K562 (cell line): ENCODE measurements at regions not wholly inside any gene's neighbourhood (a gene's known extent, or its start where the extent isn't known, plus 50 kb on each side); places are given as distances from the start of the nearest gene placed in this dataset.

Source experiments
- ATAC-seq: fragments of 200-7000 bp; cut with Tn5 transposase; 3 replicates; pipeline ENCODE4 v1.9.1; 2020; ENCODE audit warnings: moderate library complexity
- BruUV-seq: library from RNA; stranded (reverse); fragments of 400-500 nt; replicated peaks from 2 replicates; lab custom pipeline; 2021; lab: Mats Ljungman, UMichigan
- CTCF ChIA-PET: fragments of 300-600 bp; formaldehyde crosslinking; extraction: SDS; loops from one replicate; lab custom pipeline; 2021; ENCODE audit warnings: low intra/inter-chr PET ratio; lab: Yijun Ruan, JAX
- POLR2A ChIA-PET: fragments of 300-600, 350-650 bp; sonication (Branson Sonifier 250); formaldehyde crosslinking; extraction: SDS; loops from one replicate; lab custom pipeline; 2021; ENCODE audit warnings: antibody characterized with exemption, inconsistent platforms; lab: Yijun Ruan, JAX
- DNase-seq, 4 experiments: peaks; one replicate each; pipeline versions ENCODE4 v3.0.0 to v3.0.0-alpha.2; 2011 to 2018; ENCODE audit warnings: low spot score in 3 of 4, mixed read lengths in 3 of 4; ENCODE audit errors: extremely low read depth in 1 of 4
- FAIRE-seq: peaks from 2 replicates; lab custom pipeline; 2011; peaks lifted over from hg19 to GRCh38; lab: Jason Lieb, UNC
- H2AFZ ChIP-seq: 2 replicates; pipeline ENCODE4 v1.6.0; 2011; ENCODE audit warnings: low read depth, low read length, control low read depth, inconsistent platforms
- H3K27ac ChIP-seq: fragments of 200-600 bp; 3 replicates; pipeline ENCODE4 v1.8.0; 2011; ENCODE audit warnings: low read depth, mild to moderate bottlenecking, control low read depth, inconsistent platforms, low read length, moderate library complexity, mixed read lengths; ENCODE audit errors: extremely low read depth
- H3K27me3 ChIP-seq, 2 experiments: fragments of 300-600 bp in 1 of 2; 2 replicates in 1 of 2; 3 replicates in 1 of 2; pipeline versions ENCODE4 v1.6.0 to v1.8.0; 2011; ENCODE audit warnings: inconsistent platforms in 2 of 2, low read length in 2 of 2, mild to moderate bottlenecking in 1 of 2, mixed read lengths in 1 of 2, moderate library complexity in 1 of 2; ENCODE audit not compliant: control insufficient read depth in 2 of 2, insufficient read depth in 2 of 2
- H3K36me3 ChIP-seq: fragments of 300-600 bp; 3 replicates; pipeline ENCODE4 v1.8.0; 2011; ENCODE audit warnings: mild to moderate bottlenecking, low read length, inconsistent platforms; ENCODE audit not compliant: control insufficient read depth, insufficient read depth
- H3K4me1 ChIP-seq, 2 experiments: fragments of 200-600 bp in 1 of 2; replicated peaks in 1 of 2; 2 replicates in 1 of 2; 3 replicates in 1 of 2; pipeline versions ENCODE4 v1.5.1 to v1.8.0; 2011; ENCODE audit warnings: inconsistent platforms in 2 of 2, low read length in 2 of 2, mild to moderate bottlenecking in 1 of 2, mixed read lengths in 1 of 2, moderate library complexity in 1 of 2; ENCODE audit not compliant: control insufficient read depth in 2 of 2, insufficient read depth in 2 of 2
- H3K4me2 ChIP-seq: 2 replicates; pipeline ENCODE4 v1.6.1; 2011; ENCODE audit warnings: low read length, control low read depth, inconsistent platforms, mixed read lengths; ENCODE audit not compliant: insufficient read depth
- H3K4me3 ChIP-seq: fragments of 200-600 bp; sonication (generic), shearing (Covaris generic); 2 replicates; pipeline ENCODE4 v1.5.1; 2016; ENCODE audit warnings: control low read depth, inconsistent platforms
- H3K79me2 ChIP-seq: fragments of 200-600 bp; 3 replicates; pipeline ENCODE4 v1.8.0; 2011; ENCODE audit warnings: low read length, inconsistent platforms; ENCODE audit not compliant: control insufficient read depth, insufficient read depth
- H3K9ac ChIP-seq, 2 experiments: 2 replicates each; pipeline versions ENCODE4 v1.6.0 to v1.6.1; 2011; ENCODE audit warnings: low read depth in 2 of 2, low read length in 2 of 2, control low read depth in 1 of 2, inconsistent platforms in 1 of 2, mild to moderate bottlenecking in 1 of 2, mixed read lengths in 1 of 2; ENCODE audit not compliant: insufficient read depth in 1 of 2
- H3K9me1 ChIP-seq: one replicate; pipeline ENCODE4 v1.6.0; 2011; ENCODE audit warnings: inconsistent platforms, mild to moderate bottlenecking, low read length, moderate library complexity; ENCODE audit not compliant: control insufficient read depth, insufficient read depth
- H3K9me3 ChIP-seq: replicated peaks from 2 replicates; pipeline ENCODE4 v1.5.1; 2011; ENCODE audit warnings: low read depth, low read length, inconsistent platforms; ENCODE audit not compliant: control insufficient read depth, insufficient read depth
- H4K20me1 ChIP-seq: replicated peaks from 2 replicates; pipeline ENCODE4 v1.6.1; 2011; ENCODE audit warnings: low read length, inconsistent platforms, mixed read lengths; ENCODE audit not compliant: control insufficient read depth, insufficient read depth
- CBX8 ChIP-seq: fragments of 200-600 bp; sonication (generic); IDR thresholded peaks from 2 replicates; pipeline ENCODE4 v1.6.1; 2012; ENCODE audit warnings: borderline replicate concordance, mixed run types, low read depth, mild to moderate bottlenecking, moderate library complexity, mixed read lengths, low read length, control low read depth, inconsistent platforms; ENCODE audit not compliant: poor library complexity, severe bottlenecking; ENCODE audit errors: extremely low read depth
- CHD2 ChIP-seq: IDR thresholded peaks from 2 replicates; pipeline ENCODE4 v1.6.1; 2011; ENCODE audit warnings: low read depth, low read length
- GABPA ChIP-seq: fragments of 200-800 bp; sonication (Bioruptor generic); conservative IDR thresholded peaks from 2 replicates; pipeline ENCODE4 v1.6.1; 2016; ENCODE audit warnings: low read depth, missing genetic modification characterization, missing compliant biosample characterization
- MLX ChIP-seq, 2 experiments: fragments of 450-650 bp in 1 of 2; sonication (generic) in 1 of 2; formaldehyde crosslinking; conservative IDR thresholded peaks; 2 replicates each; pipeline versions ENCODE4 v1.4.0 to v1.8.1; 2020 to 2022; ENCODE audit warnings: mild to moderate bottlenecking in 1 of 2, missing genetic modification reagents in 1 of 2
- MTA3 ChIP-seq: fragments of 450-650 bp; formaldehyde crosslinking; IDR thresholded peaks from 2 replicates; pipeline ENCODE4 v1.6.1; 2017; ENCODE audit warnings: mild to moderate bottlenecking, borderline replicate concordance
- REST ChIP-seq, 2 experiments: fragments of 450-650 bp; formaldehyde crosslinking in 1 of 2; IDR thresholded peaks; 2 replicates each; pipeline versions ENCODE4 v1.4.0 to v1.6.1; 2014 to 2020; ENCODE audit warnings: mild to moderate bottlenecking in 2 of 2, borderline replicate concordance in 1 of 2, low read depth in 1 of 2
- SRSF7 ChIP-seq: fragments of 200-400 bp; formaldehyde crosslinking; optimal IDR thresholded peaks from 2 replicates; pipeline ENCODE3; 2017; ENCODE audit warnings: mild to moderate bottlenecking, low read depth, low read length
- WGBS: fragments of 100-300 bp; shearing (Covaris generic); methylation state at CpG from one replicate; pipeline ENCODE4 v1.1.6; 2016; ENCODE audit warnings: low coverage, mixed read lengths; ENCODE audit not compliant: insufficient coverage; ENCODE audit errors: missing lambda C conversion rate; 5-methylcytosine and 5-hydroxymethylcytosine counted together
- in situ Hi-C: fragments of 300-500 bp; cut with MboI; formaldehyde crosslinking; loops from 4 replicates; pipeline ENCODE4 v1.15.0; 2018; ENCODE audit warnings: inconsistent platforms, mixed read lengths
- intact Hi-C: fragments of 100-400 bp; cut with micrococcal nuclease; formaldehyde crosslinking; loops from 2 replicates; pipeline ENCODE4 v1.14.2; 2022
- TF ChIP-seq, protein P1 (sequence below): fragments of 250-450 bp; sonication (Bioruptor Pico); IDR thresholded peaks from 2 replicates; pipeline ENCODE4 v1.8.0; 2021; ENCODE audit warnings: mild to moderate bottlenecking, moderate library complexity

- TF ChIP-seq REST (IDR thresholded peaks at IDR 0.05; ENCODE audit: borderline replicate concordance) (no peak), REST (CRISPR knock-in tag; IDR thresholded peaks at IDR 0.05; ENCODE audit: low read depth) (no peak)
These were observed 477.6 kb downstream of the SETD4 start (continued) for GRCh38 chr21:35582731-35583130.

- intact Hi-C loops = no loop called here
- ChIA-PET POLR2A (interaction anchor here (1.4 kb wide), 1 partner anchor 10 kb away, joined by 4 read pairs; no protein-coding TSS in a partner anchor), CTCF (interaction anchor here (0.7 kb wide), 1 partner anchor 1395 kb away, joined by 5 read pairs; no protein-coding TSS in a partner anchor)
- ATAC-seq (no peak), DNase-seq (no peak), FAIRE-seq (no peak)
- H3K79me2 ChIP-seq = no peaks in the 10 kb centered on the region
- H3K4me3 ChIP-seq = no peak overlapping the region
- H3K36me3 ChIP-seq = no peaks in the 10 kb centered on the region
- in situ Hi-C loops = no loop called here
- WGBS = 13% methylated on average over 1 of the region's 1 CpG
- H3K4me2 ChIP-seq = no peak overlapping the region
- no peaks in the 10 kb centered on the region for H3K9me1 ChIP-seq
- H3K27me3 ChIP-seq = no peaks in the 10 kb centered on the region; a peak in 2 of 5 replicates
- no peak overlapping the region for H2AFZ ChIP-seq
- H3K9me3 ChIP-seq = no peaks in the 10 kb centered on the region
- H4K20me1 ChIP-seq = no peaks in the 10 kb centered on the region
- H3K9ac ChIP-seq = no peak overlapping the region
- no peaks in the 10 kb centered on the region for H3K4me1 ChIP-seq
- BruUV-seq = no TSS peak
- H3K27ac ChIP-seq = no peak overlapping the region
- no peak for TF ChIP-seq MLX (CRISPR knock-in tag; conservative IDR thresholded peaks at IDR 0.05)
- TF ChIP-seq MTA3 = no peak
- peak; percentile 3 for TF ChIP-seq CBX8
- no peak for TF ChIP-seq CHD2
- no peak for TF ChIP-seq SRSF7
- no peak for TF ChIP-seq GABPA
- TF ChIP-seq, protein P1, sequence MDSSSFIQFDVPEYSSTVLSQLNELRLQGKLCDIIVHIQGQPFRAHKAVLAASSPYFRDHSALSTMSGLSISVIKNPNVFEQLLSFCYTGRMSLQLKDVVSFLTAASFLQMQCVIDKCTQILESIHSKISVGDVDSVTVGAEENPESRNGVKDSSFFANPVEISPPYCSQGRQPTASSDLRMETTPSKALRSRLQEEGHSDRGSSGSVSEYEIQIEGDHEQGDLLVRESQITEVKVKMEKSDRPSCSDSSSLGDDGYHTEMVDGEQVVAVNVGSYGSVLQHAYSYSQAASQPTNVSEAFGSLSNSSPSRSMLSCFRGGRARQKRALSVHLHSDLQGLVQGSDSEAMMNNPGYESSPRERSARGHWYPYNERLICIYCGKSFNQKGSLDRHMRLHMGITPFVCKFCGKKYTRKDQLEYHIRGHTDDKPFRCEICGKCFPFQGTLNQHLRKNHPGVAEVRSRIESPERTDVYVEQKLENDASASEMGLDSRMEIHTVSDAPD (CRISPR knock-in tag) = no peak
These were observed 478.7 kb downstream of the SETD4 start for GRCh38 chr21:35581640-35582039.
